Astrocyte (in vitro differentiated cells and primary cell): ENCODE measurements at regions not wholly inside any gene's neighbourhood (a gene's known extent, or its start where the extent isn't known, plus 50 kb on each side); places are given as distances from the start of the nearest gene placed in this dataset.

Experiments used
- CTCF ChIP-seq: IDR thresholded peaks from 2 replicates; pipeline ENCODE4 v1.5.1; 2011; ENCODE audit warnings: low read depth, mild to moderate bottlenecking, inconsistent platforms, low read length, moderate library complexity; ENCODE audit not compliant: insufficient read depth
- EZH2 ChIP-seq: IDR thresholded peaks from 2 replicates; pipeline ENCODE4 v1.6.1; 2012; ENCODE audit warnings: mild to moderate bottlenecking, low read length, inconsistent platforms; ENCODE audit not compliant: insufficient read depth

GRCh38 chr1:55820501-55820900 lies 605.3 kb upstream of the USP24 start:
- TF ChIP-seq CTCF, result no peak
- TF ChIP-seq EZH2, result no peak
